ENCODE measurements at regions not wholly inside any gene's neighbourhood (a gene's known extent, or its start where the extent isn't known, plus 50 kb on each side); places are given as distances from the start of the nearest gene placed in this dataset.
A peak's percentile ranks its signal among the peaks of the same experiment; 100 is the strongest.

DNA sequence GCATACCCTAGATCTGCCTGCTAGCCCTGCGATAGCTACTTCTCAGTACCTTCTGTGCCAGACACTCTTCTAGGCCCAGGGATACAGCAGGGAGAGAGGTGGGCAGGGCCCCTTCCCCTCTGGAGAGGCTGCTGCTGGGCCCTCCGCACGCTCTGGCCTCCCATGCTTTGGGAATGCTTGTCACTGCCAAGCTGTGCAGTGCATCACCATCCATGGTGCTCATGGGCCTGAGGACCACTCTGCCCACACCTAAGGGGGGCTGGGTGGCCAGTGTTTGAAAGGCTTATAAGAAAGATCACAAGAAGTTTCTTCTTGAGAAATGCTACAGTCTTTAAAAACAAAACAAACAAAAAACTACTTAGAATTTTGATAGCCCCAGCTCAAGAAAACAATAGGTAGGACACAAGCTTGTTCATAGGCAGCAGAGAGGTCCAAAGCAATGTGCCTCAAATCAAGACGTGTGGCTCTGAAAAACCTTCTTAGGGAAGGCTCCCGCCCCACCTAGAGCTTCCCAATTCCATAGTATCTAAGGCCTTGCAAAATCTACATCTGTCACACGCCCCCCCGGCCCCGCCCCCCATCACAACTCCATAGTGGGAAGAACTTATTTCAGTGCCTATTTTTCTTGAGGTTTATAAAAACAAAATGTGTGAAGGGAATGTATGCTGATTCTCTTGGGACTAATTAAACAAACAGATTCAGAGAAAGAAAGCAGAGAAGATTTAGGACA, 145.8 kb downstream of the TM9SF2 start:
- DNase-seq (ENCODE audit: low read depth), result no peak
- TF ChIP-seq, protein P1, sequence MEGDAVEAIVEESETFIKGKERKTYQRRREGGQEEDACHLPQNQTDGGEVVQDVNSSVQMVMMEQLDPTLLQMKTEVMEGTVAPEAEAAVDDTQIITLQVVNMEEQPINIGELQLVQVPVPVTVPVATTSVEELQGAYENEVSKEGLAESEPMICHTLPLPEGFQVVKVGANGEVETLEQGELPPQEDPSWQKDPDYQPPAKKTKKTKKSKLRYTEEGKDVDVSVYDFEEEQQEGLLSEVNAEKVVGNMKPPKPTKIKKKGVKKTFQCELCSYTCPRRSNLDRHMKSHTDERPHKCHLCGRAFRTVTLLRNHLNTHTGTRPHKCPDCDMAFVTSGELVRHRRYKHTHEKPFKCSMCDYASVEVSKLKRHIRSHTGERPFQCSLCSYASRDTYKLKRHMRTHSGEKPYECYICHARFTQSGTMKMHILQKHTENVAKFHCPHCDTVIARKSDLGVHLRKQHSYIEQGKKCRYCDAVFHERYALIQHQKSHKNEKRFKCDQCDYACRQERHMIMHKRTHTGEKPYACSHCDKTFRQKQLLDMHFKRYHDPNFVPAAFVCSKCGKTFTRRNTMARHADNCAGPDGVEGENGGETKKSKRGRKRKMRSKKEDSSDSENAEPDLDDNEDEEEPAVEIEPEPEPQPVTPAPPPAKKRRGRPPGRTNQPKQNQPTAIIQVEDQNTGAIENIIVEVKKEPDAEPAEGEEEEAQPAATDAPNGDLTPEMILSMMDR (conservative IDR thresholded peaks at IDR 0.05; ENCODE audit: low read depth, low read length), result no peak

DNA sequence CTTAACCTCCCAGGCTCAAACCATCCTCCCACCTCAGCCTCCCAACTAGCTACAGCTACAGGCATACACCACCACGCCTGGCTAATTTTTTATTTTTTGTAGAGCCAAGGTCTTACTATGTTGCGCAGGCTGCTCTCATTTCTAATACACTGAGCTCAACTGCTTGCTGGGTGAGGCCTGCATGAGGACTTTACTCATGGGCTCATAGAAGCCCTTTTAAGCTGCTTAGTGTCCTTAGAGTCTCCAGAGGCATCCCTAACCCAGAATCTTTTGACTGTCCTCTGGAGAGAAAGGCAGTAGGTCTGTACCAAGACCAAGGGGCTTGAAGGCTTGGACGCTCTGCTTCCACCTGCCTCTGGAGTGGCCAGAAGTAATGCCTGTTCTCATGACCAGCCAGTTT, 141.6 kb downstream of the TM9SF2 start:
- no peak overlapping the region for H3K4me3 ChIP-seq (ENCODE audit: low read length)
- TF ChIP-seq, protein P1 (conservative IDR thresholded peaks at IDR 0.05; ENCODE audit: low read depth, low read length), result no peak
- DNase-seq (ENCODE audit: low read depth), result no peak

More for the DNA sequence above, 145.8 kb downstream of the TM9SF2 start:
- H3K4me3 ChIP-seq (ENCODE audit: low read length), result no peak overlapping the region

DNA sequence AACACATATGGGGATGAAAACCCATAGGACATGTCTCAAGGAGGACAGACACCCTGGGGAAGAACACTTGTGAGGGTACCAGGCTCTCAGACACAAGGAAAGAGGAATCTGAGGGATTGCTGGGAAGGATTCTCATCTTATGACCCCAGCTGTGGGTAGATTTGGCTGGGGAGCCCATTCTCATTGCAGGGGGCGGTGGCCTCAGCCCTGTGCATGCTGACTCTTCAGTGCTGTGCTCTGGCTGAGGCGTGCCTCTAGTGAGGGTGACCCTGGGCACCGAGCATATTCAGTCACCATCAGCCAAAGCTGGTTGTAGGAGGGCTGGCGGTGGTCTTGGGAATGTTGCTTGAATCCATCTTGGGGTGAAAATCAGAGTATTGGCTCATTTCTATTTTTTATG, 140.7 kb downstream of the TM9SF2 start:
- TF ChIP-seq, protein P1 (conservative IDR thresholded peaks at IDR 0.05; ENCODE audit: low read depth, low read length), result no peak
- no peak for DNase-seq (ENCODE audit: low read depth)
- no peak overlapping the region for H3K4me3 ChIP-seq (ENCODE audit: low read length)

DNA sequence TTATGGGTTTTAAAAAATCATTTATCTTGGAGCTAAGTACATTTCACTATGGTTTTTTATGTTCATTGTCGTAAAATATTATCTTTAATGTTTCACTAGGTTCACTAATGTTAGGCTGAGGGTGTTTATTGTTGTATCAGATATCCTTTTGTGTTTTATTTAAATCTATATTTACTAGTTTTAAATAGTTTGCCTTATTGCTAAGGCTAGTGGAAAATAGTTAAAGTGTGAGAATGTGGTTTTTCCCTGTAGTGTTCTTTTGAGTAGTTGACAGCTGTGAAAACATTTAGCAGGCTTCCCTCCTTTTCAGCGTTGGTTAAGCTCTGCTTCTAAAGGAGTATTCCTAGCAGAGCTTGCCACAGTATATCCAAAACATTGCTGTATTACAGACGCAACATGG, 139.0 kb downstream of the TM9SF2 start:
- H3K4me3 ChIP-seq (ENCODE audit: low read length), result no peak overlapping the region
- DNase-seq (ENCODE audit: low read depth), result no peak
- TF ChIP-seq, protein P1 (conservative IDR thresholded peaks at IDR 0.05; ENCODE audit: low read depth, low read length), result no peak

DNA sequence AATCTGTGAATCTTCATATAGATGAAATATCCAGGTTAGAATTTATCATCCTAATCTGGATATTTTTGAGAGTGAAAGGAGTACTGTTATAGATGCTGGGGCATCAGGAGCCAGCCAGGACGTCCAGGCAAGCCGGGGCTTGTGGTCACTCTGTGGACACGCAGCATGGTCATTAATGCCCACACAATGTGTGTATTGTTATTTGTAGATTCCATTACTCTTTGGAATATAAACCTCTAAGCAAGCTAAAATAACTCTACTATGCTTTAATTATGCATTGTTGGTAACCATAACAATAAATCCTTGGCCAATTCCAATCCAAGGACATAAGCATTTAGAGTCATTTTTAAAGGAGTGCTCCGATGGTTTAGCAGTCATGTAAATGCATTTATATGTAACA, 137.9 kb downstream of the TM9SF2 start:
- TF ChIP-seq, protein P1 (conservative IDR thresholded peaks at IDR 0.05; ENCODE audit: low read depth, low read length), result no peak
- peak; percentile 64 for DNase-seq (ENCODE audit: low read depth)
- H3K4me3 ChIP-seq (ENCODE audit: low read length), result no peak overlapping the region

DNA sequence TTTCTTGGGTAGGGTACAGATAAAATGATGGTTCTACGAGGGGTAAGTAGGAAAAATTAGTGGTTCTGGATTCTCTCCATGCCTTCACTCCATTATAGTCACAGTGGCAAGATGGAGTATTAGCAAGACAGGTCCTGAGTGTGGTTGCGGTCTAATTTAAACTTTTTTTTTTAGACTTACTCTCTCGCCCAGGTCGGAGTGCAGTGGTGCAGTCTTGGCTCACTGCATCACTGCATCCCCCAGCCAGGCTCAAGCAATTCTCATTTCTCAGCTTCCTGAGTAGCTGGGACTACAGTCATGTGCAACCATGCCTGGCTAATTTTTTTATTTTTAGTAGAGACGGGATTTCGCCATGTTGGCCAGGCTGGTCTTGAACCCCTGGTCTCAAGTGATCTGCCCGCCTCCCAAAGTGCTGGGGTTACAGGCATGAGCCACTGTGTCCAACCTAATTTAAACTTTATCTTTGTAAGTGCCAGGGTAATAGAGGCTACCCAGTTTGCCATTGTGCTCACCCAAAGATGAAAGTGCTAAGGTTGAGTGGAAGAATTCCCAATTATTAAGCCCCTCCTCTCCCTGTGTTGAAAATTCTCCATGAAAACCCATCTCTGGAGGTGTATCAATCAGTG, 135.6 kb downstream of the TM9SF2 start:
- no peak overlapping the region for H3K4me3 ChIP-seq (ENCODE audit: low read length)
- DNase-seq (ENCODE audit: low read depth), result no peak
- TF ChIP-seq, protein P1 (conservative IDR thresholded peaks at IDR 0.05; ENCODE audit: low read depth, low read length), result no peak

DNA sequence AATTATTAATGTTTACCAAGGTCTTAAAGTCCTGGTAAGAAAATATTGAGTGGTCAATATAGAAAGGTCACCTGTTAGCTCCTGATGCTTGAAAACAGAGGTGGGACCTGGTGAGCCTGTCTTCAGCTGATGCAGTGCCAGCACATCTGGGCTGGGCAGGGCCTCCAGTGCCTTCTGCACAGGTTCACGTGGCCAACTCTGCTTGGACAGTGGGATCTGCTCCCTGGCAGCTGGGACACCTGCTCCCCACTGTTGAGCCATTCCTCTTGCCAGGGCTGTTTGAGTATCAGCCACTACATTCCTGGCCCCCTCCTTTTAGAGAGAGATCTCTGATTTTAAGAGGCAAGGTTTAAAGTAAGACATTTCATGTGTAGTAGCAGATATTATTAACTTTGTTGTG, 135.0 kb downstream of the TM9SF2 start:
- no peak for DNase-seq (ENCODE audit: low read depth)
- TF ChIP-seq, protein P1 (conservative IDR thresholded peaks at IDR 0.05; ENCODE audit: low read depth, low read length), result no peak
- H3K4me3 ChIP-seq (ENCODE audit: low read length), result no peak overlapping the region
